ENCODE measurements at regions not wholly inside any gene's neighbourhood (a gene's known extent, or its start where the extent isn't known, plus 50 kb on each side); places are given as distances from the start of the nearest gene placed in this dataset.

GRCh38 chrX:134747006-134747405 is 50.0 kb downstream of the PABIR2 start:
- POLR2A ChIA-PET, result no interaction called here
- TF ChIP-seq, protein P1, sequence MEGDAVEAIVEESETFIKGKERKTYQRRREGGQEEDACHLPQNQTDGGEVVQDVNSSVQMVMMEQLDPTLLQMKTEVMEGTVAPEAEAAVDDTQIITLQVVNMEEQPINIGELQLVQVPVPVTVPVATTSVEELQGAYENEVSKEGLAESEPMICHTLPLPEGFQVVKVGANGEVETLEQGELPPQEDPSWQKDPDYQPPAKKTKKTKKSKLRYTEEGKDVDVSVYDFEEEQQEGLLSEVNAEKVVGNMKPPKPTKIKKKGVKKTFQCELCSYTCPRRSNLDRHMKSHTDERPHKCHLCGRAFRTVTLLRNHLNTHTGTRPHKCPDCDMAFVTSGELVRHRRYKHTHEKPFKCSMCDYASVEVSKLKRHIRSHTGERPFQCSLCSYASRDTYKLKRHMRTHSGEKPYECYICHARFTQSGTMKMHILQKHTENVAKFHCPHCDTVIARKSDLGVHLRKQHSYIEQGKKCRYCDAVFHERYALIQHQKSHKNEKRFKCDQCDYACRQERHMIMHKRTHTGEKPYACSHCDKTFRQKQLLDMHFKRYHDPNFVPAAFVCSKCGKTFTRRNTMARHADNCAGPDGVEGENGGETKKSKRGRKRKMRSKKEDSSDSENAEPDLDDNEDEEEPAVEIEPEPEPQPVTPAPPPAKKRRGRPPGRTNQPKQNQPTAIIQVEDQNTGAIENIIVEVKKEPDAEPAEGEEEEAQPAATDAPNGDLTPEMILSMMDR (IDR thresholded peaks at IDR 0.05; ENCODE audit: insufficient read depth, low read length, missing control alignments), result no peak
- no peak overlapping the region for H3K4me3 ChIP-seq (ENCODE audit: low read depth, low read length)
- CTCF ChIA-PET, result no interaction called here
- no peak for DNase-seq (ENCODE audit: low read depth, low spot score)

- TF ChIP-seq, protein P1 (IDR thresholded peaks at IDR 0.05; ENCODE audit: insufficient read depth, low read length, missing control alignments), result no peak
- ChIA-PET CTCF (interaction anchor here (0.9 kb wide), 1 partner anchor 225 kb away, joined by 3 read pairs; no protein-coding TSS in a partner anchor), POLR2A (no interaction called here)
- no peak for DNase-seq (ENCODE audit: low read depth, low spot score)
- H3K4me3 ChIP-seq (ENCODE audit: low read depth, low read length), result no peak overlapping the region
Observed at GRCh38 chrX:134746410-134746785, 50.6 kb downstream of the PABIR2 start.

- DNase-seq (ENCODE audit: low read depth, low spot score), result no peak
- H3K4me3 ChIP-seq (ENCODE audit: low read depth, low read length), result no peak overlapping the region
- ChIA-PET CTCF (interaction anchor here (0.9 kb wide), 3 partner anchors 10 to 225 kb away, joined by 3 to 4 read pairs (median 3); no protein-coding TSS in a partner anchor), POLR2A (no interaction called here)
- TF ChIP-seq, protein P1 (IDR thresholded peaks at IDR 0.05; ENCODE audit: insufficient read depth, low read length, missing control alignments), result no peak
Observed at GRCh38 chrX:134745636-134746409, 51.2 kb downstream of the PABIR2 start.

DNA sequence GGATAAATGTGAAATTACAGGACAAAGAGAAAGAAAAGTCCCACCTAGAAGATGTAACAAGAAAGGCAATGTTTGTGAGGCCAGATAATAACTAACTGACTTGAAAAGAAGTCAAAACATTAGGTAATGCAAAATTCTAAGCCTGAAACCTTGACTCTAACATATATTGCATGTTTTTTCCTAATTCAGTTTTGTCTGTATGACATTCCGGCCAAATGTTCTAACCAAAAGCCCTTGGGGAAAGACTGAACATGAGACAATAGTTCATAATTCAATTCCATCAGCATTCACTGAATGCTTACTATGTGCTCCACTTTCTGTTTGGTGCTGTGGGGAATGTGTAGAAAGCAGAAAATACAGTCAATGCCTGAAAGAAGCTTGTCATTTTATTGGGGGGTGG is 53.9 kb downstream of the PABIR2 start:
- TF ChIP-seq, protein P1 (IDR thresholded peaks at IDR 0.05; ENCODE audit: insufficient read depth, low read length, missing control alignments), result no peak
- no peak for DNase-seq (ENCODE audit: low read depth, low spot score)
- ChIA-PET POLR2A (no interaction called here), CTCF (interaction anchor here (0.6 kb wide), 1 partner anchor 12 kb away, joined by 3 read pairs; no protein-coding TSS in a partner anchor)
- H3K4me3 ChIP-seq (ENCODE audit: low read depth, low read length), result no peak overlapping the region

GRCh38 chrX:134742573-134742972 is 54.4 kb downstream of the PABIR2 start:
- ChIA-PET CTCF (interaction anchor here (0.6 kb wide), 1 partner anchor 12 kb away, joined by 3 read pairs; no protein-coding TSS in a partner anchor), POLR2A (no interaction called here)
- TF ChIP-seq, protein P1 (IDR thresholded peaks at IDR 0.05; ENCODE audit: insufficient read depth, low read length, missing control alignments), result no peak
- no peak for DNase-seq (ENCODE audit: low read depth, low spot score)
- H3K4me3 ChIP-seq (ENCODE audit: low read depth, low read length), result no peak overlapping the region

- no peak for DNase-seq (ENCODE audit: low read depth, low spot score)
- ChIA-PET POLR2A (no interaction called here), CTCF (no interaction called here)
- TF ChIP-seq, protein P1 (IDR thresholded peaks at IDR 0.05; ENCODE audit: insufficient read depth, low read length, missing control alignments), result no peak
- no peak overlapping the region for H3K4me3 ChIP-seq (ENCODE audit: low read depth, low read length)
Observed at GRCh38 chrX:134741746-134742145, 55.3 kb downstream of the PABIR2 start.

Measured in AG04449 (cell line).